Activated T-cell treated with anti-CD3 and anti-CD28 coated beads, Interleukin-2, amount 50 U/mL, for 4 hours (primary cell): ENCODE measurements at regions not wholly inside any gene's neighbourhood (a gene's known extent, or its start where the extent isn't known, plus 50 kb on each side); places are given as distances from the start of the nearest gene placed in this dataset.

Source experiments
- ATAC-seq, 2 donors: fragments of 200-7000 bp; cut with Tn5 transposase; one replicate each; pipeline ENCODE4 v1.10.0; 2021
- DNase-seq: peaks from one replicate; pipeline ENCODE4 v3.0.0-alpha.2; 2020
- H3K27me3 Mint-ChIP-seq: one replicate; pipeline ENCODE4 v1.8.0; 2021; ENCODE audit warnings: low read depth, mixed read lengths
- H3K36me3 Mint-ChIP-seq: one replicate; pipeline ENCODE4 v1.8.0; 2022; ENCODE audit warnings: mixed read lengths; ENCODE audit not compliant: insufficient read depth
- H3K4me1 Mint-ChIP-seq: one replicate; pipeline ENCODE4 v1.8.0; 2021; ENCODE audit warnings: low read depth, mixed read lengths
- H3K4me3 Mint-ChIP-seq: one replicate; pipeline ENCODE4 v1.8.0; 2021; ENCODE audit warnings: mild to moderate bottlenecking, moderate library complexity, mixed read lengths
- H3K9me3 Mint-ChIP-seq: one replicate; pipeline ENCODE4 v1.8.0; 2021; ENCODE audit warnings: mixed read lengths

- H3K4me1 Mint-ChIP-seq: peaks cover 23% of the 10 kb centered on the region
- H3K36me3 Mint-ChIP-seq: no peaks in the 10 kb centered on the region
- H3K27me3 Mint-ChIP-seq: no peaks in the 10 kb centered on the region
- no peak overlapping the region for H3K4me3 Mint-ChIP-seq
- ATAC-seq (no peak), DNase-seq (no peak)
- H3K9me3 Mint-ChIP-seq: no peaks in the 10 kb centered on the region
Measured at GRCh38 chr1:200333329-200333728, 76.5 kb downstream of the ZNF281 start.

- DNase-seq (no peak), ATAC-seq (no peak)
- Mint-ChIP-seq H3K4me3 (no peak overlapping the region), H3K4me1 (peaks cover 18% of the 10 kb centered on the region), H3K27me3 (no peaks in the 10 kb centered on the region), H3K9me3 (no peaks in the 10 kb centered on the region), H3K36me3 (no peaks in the 10 kb centered on the region)
Measured at GRCh38 chr1:200332716-200333115, 77.1 kb downstream of the ZNF281 start.

- Mint-ChIP-seq H3K36me3 (no peaks in the 10 kb centered on the region), H3K4me3 (no peak overlapping the region), H3K27me3 (peaks cover 5% of the 10 kb centered on the region), H3K4me1 (peaks cover 4% of the 10 kb centered on the region), H3K9me3 (no peaks in the 10 kb centered on the region)
- ATAC-seq: no peak
- DNase-seq: no peak
Measured at GRCh38 chr1:200330741-200331428, 79.0 kb downstream of the ZNF281 start.

GRCh38 chr1:200329208-200329882 lies 80.5 kb downstream of the ZNF281 start:
- Mint-ChIP-seq H3K4me3 (no peak overlapping the region), H3K27me3 (peaks cover 6% of the 10 kb centered on the region), H3K4me1 (no peaks in the 10 kb centered on the region), H3K9me3 (no peaks in the 10 kb centered on the region), H3K36me3 (no peaks in the 10 kb centered on the region)
- no peak for ATAC-seq
- no peak for DNase-seq

- H3K4me1 Mint-ChIP-seq: no peaks in the 10 kb centered on the region
- ATAC-seq (no peak), DNase-seq (no peak)
- no peaks in the 10 kb centered on the region for H3K9me3 Mint-ChIP-seq
- peaks cover 7% of the 10 kb centered on the region for H3K27me3 Mint-ChIP-seq
- no peaks in the 10 kb centered on the region for H3K36me3 Mint-ChIP-seq
- H3K4me3 Mint-ChIP-seq: no peak overlapping the region
Measured at GRCh38 chr1:200328379-200328778, 81.5 kb downstream of the ZNF281 start.

- peaks cover 7% of the 10 kb centered on the region for H3K27me3 Mint-ChIP-seq
- no peak overlapping the region for H3K4me3 Mint-ChIP-seq
- ATAC-seq (no peak), DNase-seq (no peak)
- no peaks in the 10 kb centered on the region for H3K4me1 Mint-ChIP-seq
- H3K36me3 Mint-ChIP-seq: no peaks in the 10 kb centered on the region
- H3K9me3 Mint-ChIP-seq: no peaks in the 10 kb centered on the region
Measured at GRCh38 chr1:200323856-200324400, 85.9 kb downstream of the ZNF281 start.

- ATAC-seq (no peak), DNase-seq (no peak)
- H3K9me3 Mint-ChIP-seq: no peaks in the 10 kb centered on the region
- no peaks in the 10 kb centered on the region for H3K36me3 Mint-ChIP-seq
- no peak overlapping the region for H3K4me3 Mint-ChIP-seq
- H3K4me1 Mint-ChIP-seq: no peaks in the 10 kb centered on the region
- H3K27me3 Mint-ChIP-seq: peaks cover 6% of the 10 kb centered on the region
Measured at GRCh38 chr1:200319148-200319547, 90.7 kb downstream of the ZNF281 start.

- Mint-ChIP-seq H3K36me3 (no peaks in the 10 kb centered on the region), H3K27me3 (peaks cover 8% of the 10 kb centered on the region), H3K9me3 (no peaks in the 10 kb centered on the region), H3K4me1 (no peaks in the 10 kb centered on the region), H3K4me3 (no peak overlapping the region)
- no peak for ATAC-seq
- no peak for DNase-seq
Measured at GRCh38 chr1:200317236-200317635, 92.6 kb downstream of the ZNF281 start.

GRCh38 chr1:200316148-200316803 lies 93.6 kb downstream of the ZNF281 start:
- Mint-ChIP-seq H3K9me3 (no peaks in the 10 kb centered on the region), H3K36me3 (no peaks in the 10 kb centered on the region), H3K4me1 (no peaks in the 10 kb centered on the region), H3K4me3 (no peak overlapping the region), H3K27me3 (peaks cover 8% of the 10 kb centered on the region)
- DNase-seq (no peak), ATAC-seq (no peak)

- no peaks in the 10 kb centered on the region for H3K36me3 Mint-ChIP-seq
- no peaks in the 10 kb centered on the region for H3K4me1 Mint-ChIP-seq
- H3K27me3 Mint-ChIP-seq: peaks cover 8% of the 10 kb centered on the region
- DNase-seq: no peak
- H3K4me3 Mint-ChIP-seq: no peak overlapping the region
- no peak for ATAC-seq
- no peaks in the 10 kb centered on the region for H3K9me3 Mint-ChIP-seq
Measured at GRCh38 chr1:200314085-200314750, 95.6 kb downstream of the ZNF281 start.

- peaks cover 4% of the 10 kb centered on the region for H3K27me3 Mint-ChIP-seq
- ATAC-seq (no peak), DNase-seq (no peak)
- peaks cover 8% of the 10 kb centered on the region for H3K4me1 Mint-ChIP-seq
- no peaks in the 10 kb centered on the region for H3K36me3 Mint-ChIP-seq
- no peak overlapping the region for H3K4me3 Mint-ChIP-seq
- H3K9me3 Mint-ChIP-seq: no peaks in the 10 kb centered on the region
Measured at GRCh38 chr1:200311256-200311655, 98.6 kb downstream of the ZNF281 start.

GRCh38 chr1:200310824-200311223 lies 99.0 kb downstream of the ZNF281 start:
- Mint-ChIP-seq H3K9me3 (no peaks in the 10 kb centered on the region), H3K4me3 (no peak overlapping the region), H3K36me3 (no peaks in the 10 kb centered on the region), H3K27me3 (peaks cover 4% of the 10 kb centered on the region), H3K4me1 (peaks cover 8% of the 10 kb centered on the region)
- ATAC-seq: no peak
- no peak for DNase-seq

- no peak overlapping the region for H3K4me3 Mint-ChIP-seq
Measured at GRCh38 chr1:200307755-200308066, 102.1 kb downstream of the ZNF281 start.

GRCh38 chr1:200306944-200307754 lies 102.7 kb downstream of the ZNF281 start:
- Mint-ChIP-seq H3K9me3 (no peaks in the 10 kb centered on the region), H3K4me1 (peaks cover 20% of the 10 kb centered on the region), H3K27me3 (no peaks in the 10 kb centered on the region), H3K36me3 (no peaks in the 10 kb centered on the region), H3K4me3 (peak overlapping the region; percentile 73)
- ATAC-seq (no peak), DNase-seq (no peak)

More at GRCh38 chr1:200307755-200308066, 102.1 kb downstream of the ZNF281 start:
- Mint-ChIP-seq H3K27me3 (no peaks in the 10 kb centered on the region), H3K9me3 (no peaks in the 10 kb centered on the region), H3K36me3 (no peaks in the 10 kb centered on the region), H3K4me1 (peaks cover 16% of the 10 kb centered on the region)
- DNase-seq (no peak), ATAC-seq (no peak)
